T-cell (primary cell): ENCODE measurements at regions not wholly inside any gene's neighbourhood (a gene's known extent, or its start where the extent isn't known, plus 50 kb on each side); places are given as distances from the start of the nearest gene placed in this dataset.

Experiments
- ATAC-seq, 4 experiments: fragments of 200-7000 bp in 3 of 4; fragments of 150-1000 bp in 1 of 4; cut with Tn5 transposase; replicated peaks in 1 of 4; 1 replicate in 3 of 4; 2 replicates in 1 of 4; pipeline ENCODE4 v1.10.0; 2021; ENCODE audit warnings: moderate library complexity in 3 of 4, mild to moderate bottlenecking in 2 of 4, moderate number of reproducible peaks in 1 of 4
- CTCF ChIA-PET, 2 donors: fragments of 300-600 bp; sonication (Branson Sonifier 250); formaldehyde crosslinking; loops; one replicate each; lab custom pipeline; 2022; ENCODE audit warnings: antibody characterized with exemption in 2 of 2; lab: Charles Lee
- POLR2A ChIA-PET, 2 donors: fragments of 300-600 bp; sonication (Branson Sonifier 250); formaldehyde crosslinking; loops; one replicate each; lab custom pipeline; 2022; ENCODE audit warnings: antibody characterized with exemption in 2 of 2; lab: Charles Lee
- DNase-seq, 35 experiments: peaks; one replicate each; pipeline versions ENCODE4 v3.0.0 to v3.0.0-alpha.2; 2013 to 2023
- H3K27ac ChIP-seq: one replicate; pipeline ENCODE4 v1.5.1; 2013; ENCODE audit warnings: low read length
- H3K27me3 ChIP-seq, 2 experiments: replicated peaks in 1 of 2; 1 replicate in 1 of 2; 2 replicates in 1 of 2; pipeline versions ENCODE4 v1.6.1 to v1.7.0; 2013; ENCODE audit warnings: low read length in 1 of 2, mixed read lengths in 1 of 2; ENCODE audit not compliant: control insufficient read depth in 2 of 2, insufficient read depth in 2 of 2; ENCODE audit errors: extremely low read depth in 1 of 2
- H3K36me3 ChIP-seq, 2 donors: 1 replicate in 1 of 2; 2 replicates in 1 of 2; pipeline versions ENCODE4 v1.6.1 to v1.7.0; 2013; ENCODE audit warnings: low read length in 1 of 2; ENCODE audit not compliant: control insufficient read depth in 2 of 2, insufficient read depth in 1 of 2; ENCODE audit errors: extremely low read depth in 1 of 2
- H3K4me1 ChIP-seq, 2 experiments: 1 replicate in 1 of 2; 2 replicates in 1 of 2; pipeline versions ENCODE4 v1.6.1 to v1.7.0; 2013; ENCODE audit warnings: low read length in 2 of 2, mixed read lengths in 1 of 2; ENCODE audit not compliant: insufficient read depth in 2 of 2, control insufficient read depth in 1 of 2; ENCODE audit errors: extremely low read depth in 1 of 2
- H3K4me3 ChIP-seq, 2 donors: 1 replicate in 1 of 2; 2 replicates in 1 of 2; pipeline versions ENCODE4 v1.5.1 to v1.7.0; 2013; ENCODE audit warnings: mild to moderate bottlenecking in 2 of 2, low read length in 1 of 2, moderate library complexity in 1 of 2; ENCODE audit not compliant: control insufficient read depth in 1 of 2; ENCODE audit errors: extremely low read depth in 1 of 2
- H3K9me3 ChIP-seq: 2 replicates; pipeline ENCODE4 v1.7.0; 2013
- H3K27ac Mint-ChIP-seq, 2 donors: one replicate each; pipeline ENCODE4 v1.8.0; 2020 to 2021; ENCODE audit warnings: mild to moderate bottlenecking in 2 of 2, mixed read lengths in 2 of 2
- H3K27me3 Mint-ChIP-seq, 2 donors: one replicate each; pipeline ENCODE4 v1.8.0; 2021 to 2022; ENCODE audit warnings: mixed read lengths in 2 of 2
- H3K36me3 Mint-ChIP-seq: one replicate; pipeline ENCODE4 v1.8.0; 2021; ENCODE audit warnings: mixed read lengths
- H3K4me1 Mint-ChIP-seq, 3 donors: one replicate each; pipeline ENCODE4 v1.8.0; 2020 to 2022; ENCODE audit warnings: mixed read lengths in 3 of 3, mild to moderate bottlenecking in 1 of 3
- H3K4me3 Mint-ChIP-seq, 3 donors: one replicate each; pipeline ENCODE4 v1.8.0; 2020 to 2022; ENCODE audit warnings: mild to moderate bottlenecking in 3 of 3, mixed read lengths in 3 of 3, moderate library complexity in 3 of 3
- H3K9me3 Mint-ChIP-seq, 3 donors: one replicate each; pipeline ENCODE4 v1.8.0; 2020 to 2022; ENCODE audit warnings: mixed read lengths in 3 of 3
- WGBS: methylation state at CpG from one replicate; pipeline ENCODE4 v1.1.5; 2013; ENCODE audit warnings: missing lambda C conversion rate; ENCODE audit not compliant: insufficient coverage; 5-methylcytosine and 5-hydroxymethylcytosine counted together

GRCh38 chr2:206368484-206368883 is 74.8 kb upstream of the ADAM23 start:
- H3K9me3 ChIP-seq, result no peaks in the 10 kb centered on the region
- POLR2A ChIA-PET, result no interaction called here
- peaks cover 3 to 17% (median 9%) of the 10 kb centered on the region in 3 donors for H3K9me3 Mint-ChIP-seq
- peaks cover 0 to 2% of the 10 kb centered on the region in 2 experiments for H3K27me3 ChIP-seq
- CTCF ChIA-PET, result no interaction called here
- no peak overlapping the region for H3K27ac ChIP-seq
- H3K36me3 ChIP-seq, result no peaks in the 10 kb centered on the region
- H3K4me3 ChIP-seq, result no peak overlapping the region
- H3K36me3 Mint-ChIP-seq, result no peaks in the 10 kb centered on the region
- no peak overlapping the region for H3K27ac Mint-ChIP-seq
- no peak for ATAC-seq
- H3K4me3 Mint-ChIP-seq, result no peak overlapping the region
- no peaks in the 10 kb centered on the region for H3K4me1 ChIP-seq
- H3K27me3 Mint-ChIP-seq, result peaks cover 0 to 6% of the 10 kb centered on the region in 2 donors
- no peak for DNase-seq
- H3K4me1 Mint-ChIP-seq, result peaks cover 0 to 3% (median 2%) of the 10 kb centered on the region in 3 donors

DNA sequence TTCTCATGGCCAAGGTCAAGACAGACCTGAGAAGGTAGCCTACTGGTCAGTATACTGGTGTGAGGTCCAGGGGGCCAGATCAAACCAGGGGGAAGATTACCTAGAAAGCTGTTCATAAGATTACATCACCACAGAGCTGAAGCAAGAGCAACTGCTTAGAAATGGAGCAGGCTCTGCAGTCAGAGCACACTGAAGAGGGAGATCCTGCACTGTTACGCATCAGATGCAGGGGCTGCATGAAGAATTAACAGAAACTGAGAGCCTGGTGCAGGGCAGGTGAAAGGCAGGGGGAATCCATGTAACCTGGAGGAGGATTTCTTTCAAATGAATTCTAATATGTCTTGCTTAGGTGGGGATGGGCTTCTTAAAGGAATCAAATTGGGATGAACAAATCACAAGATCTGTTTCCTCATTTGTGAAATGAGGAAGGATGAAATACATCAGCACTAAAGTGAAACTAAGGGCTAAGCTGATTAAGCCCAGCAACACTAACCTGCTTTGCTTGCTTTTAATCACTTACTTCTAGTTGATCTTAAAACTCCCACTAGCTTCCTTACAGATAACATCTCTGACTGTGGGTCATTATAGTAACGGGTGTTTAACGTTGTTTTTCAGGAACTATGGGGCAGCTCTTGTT is 74.3 kb upstream of the ADAM23 start:
- no peaks in the 10 kb centered on the region for H3K36me3 Mint-ChIP-seq
- CTCF ChIA-PET, result no interaction called here

DNA sequence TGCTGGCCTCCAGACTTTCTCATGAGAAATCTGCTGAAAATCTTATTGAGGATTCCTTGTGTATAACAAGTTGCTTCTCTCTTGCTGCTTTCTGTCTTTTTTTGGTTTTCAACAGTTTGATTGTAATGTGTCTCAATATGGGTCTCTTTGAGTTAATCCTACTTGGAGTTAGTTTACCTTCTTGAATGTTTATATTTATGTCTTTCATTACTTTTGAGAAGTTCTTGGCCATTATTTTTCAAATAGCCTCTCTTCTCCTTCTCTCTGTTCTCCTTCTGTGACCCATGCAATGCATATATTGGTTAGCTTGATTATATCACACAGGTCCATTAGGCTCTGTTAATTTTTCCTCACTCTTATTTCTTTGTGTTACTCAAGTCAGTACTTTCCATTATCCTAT is 67.4 kb upstream of the ADAM23 start:
- Histone ChIP-seq H3K27me3 (no peaks in the 10 kb centered on the region), H3K36me3 (no peaks in the 10 kb centered on the region), H3K4me3 (no peak overlapping the region), H3K4me1 (no peaks in the 10 kb centered on the region), H3K27ac (no peak overlapping the region), H3K9me3 (peaks cover 2% of the 10 kb centered on the region)
- peaks cover 5% of the 10 kb centered on the region for H3K36me3 Mint-ChIP-seq
- no peaks in the 10 kb centered on the region for H3K4me1 Mint-ChIP-seq
- peaks cover 8 to 29% (median 23%) of the 10 kb centered on the region in 3 donors for H3K9me3 Mint-ChIP-seq
- ATAC-seq (no peak), DNase-seq (no peak)
- ChIA-PET POLR2A (no interaction called here), CTCF (no interaction called here)
- no peak overlapping the region for H3K4me3 Mint-ChIP-seq
- peaks cover 4 to 7% of the 10 kb centered on the region in 2 donors for H3K27me3 Mint-ChIP-seq
- no peak overlapping the region for H3K27ac Mint-ChIP-seq

More for the DNA sequence above, 74.3 kb upstream of the ADAM23 start:
- ATAC-seq, result no peak
- Mint-ChIP-seq H3K4me3 (no peak overlapping the region), H3K27ac (no peak overlapping the region), H3K9me3 (peaks cover 3 to 19% (median 10%) of the 10 kb centered on the region in 3 donors), H3K4me1 (peaks cover 0 to 3% (median 2%) of the 10 kb centered on the region in 3 donors), H3K27me3 (peaks cover 0 to 6% of the 10 kb centered on the region in 2 donors)
- POLR2A ChIA-PET, result no interaction called here
- Histone ChIP-seq H3K4me1 (no peaks in the 10 kb centered on the region), H3K36me3 (no peaks in the 10 kb centered on the region), H3K9me3 (no peaks in the 10 kb centered on the region), H3K27me3 (peaks cover 0 to 2% of the 10 kb centered on the region in 2 experiments), H3K4me3 (no peak overlapping the region), H3K27ac (no peak overlapping the region)
- WGBS, result 85% methylated on average over 1 of the region's 3 CpGs
- DNase-seq, result no peak

DNA sequence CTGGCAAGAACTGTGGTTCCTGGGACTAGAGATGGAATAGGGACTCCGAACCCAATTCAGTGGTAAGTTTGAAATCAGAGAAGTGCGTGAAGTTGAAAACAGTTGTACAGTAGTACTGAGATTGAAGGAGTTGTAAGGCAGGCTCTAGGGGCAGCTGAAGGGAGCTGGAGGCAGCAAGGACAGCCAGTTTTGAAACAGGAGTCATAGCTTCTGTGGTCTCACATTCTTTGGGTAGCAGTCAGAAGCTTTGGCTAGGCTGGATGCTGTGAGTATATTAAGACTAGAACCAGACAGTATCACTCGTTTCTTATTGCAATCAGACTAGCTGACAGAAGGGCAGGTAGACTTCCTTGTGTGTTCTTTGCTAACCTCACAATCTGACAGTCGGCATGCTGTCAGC is 64.5 kb upstream of the ADAM23 start:
- Histone ChIP-seq H3K27ac (no peak overlapping the region), H3K9me3 (peaks cover 2% of the 10 kb centered on the region), H3K36me3 (no peaks in the 10 kb centered on the region), H3K4me3 (no peak overlapping the region), H3K27me3 (no peaks in the 10 kb centered on the region), H3K4me1 (no peaks in the 10 kb centered on the region)
- ChIA-PET CTCF (no interaction called here), POLR2A (no interaction called here)
- Mint-ChIP-seq H3K27ac (no peak overlapping the region), H3K4me1 (no peaks in the 10 kb centered on the region), H3K27me3 (peaks cover 4 to 7% of the 10 kb centered on the region in 2 donors), H3K4me3 (no peak overlapping the region), H3K9me3 (peaks cover 10 to 18% (median 17%) of the 10 kb centered on the region in 3 donors), H3K36me3 (peaks cover 5% of the 10 kb centered on the region)
- no peak for ATAC-seq
- DNase-seq, result no peak
- 77% methylated on average over 4 of the region's 4 CpGs for WGBS

DNA sequence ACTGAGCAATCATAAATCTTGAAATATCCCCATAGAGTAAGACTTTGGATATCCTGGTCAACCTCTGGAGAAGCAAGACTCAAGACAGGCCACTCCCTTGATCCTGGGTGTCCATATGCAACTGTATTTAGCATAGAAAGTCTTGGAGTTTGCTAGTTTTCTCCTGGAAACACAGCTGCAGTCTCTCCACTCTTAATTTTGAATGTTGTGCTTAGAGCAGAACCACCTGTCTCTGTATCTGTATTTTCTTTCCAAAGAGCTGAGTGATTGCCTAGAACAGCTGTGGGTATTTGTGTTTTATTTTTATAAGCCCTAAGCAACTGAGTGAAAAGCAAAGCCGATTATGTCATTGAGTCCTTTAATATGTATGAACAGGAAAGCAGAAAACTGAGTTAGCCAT is 64.1 kb upstream of the ADAM23 start:
- Histone ChIP-seq H3K4me3 (no peak overlapping the region), H3K27me3 (no peaks in the 10 kb centered on the region), H3K9me3 (peaks cover 2% of the 10 kb centered on the region), H3K4me1 (no peaks in the 10 kb centered on the region), H3K27ac (no peak overlapping the region), H3K36me3 (no peaks in the 10 kb centered on the region)
- Mint-ChIP-seq H3K27me3 (peaks cover 4 to 7% of the 10 kb centered on the region in 2 donors), H3K27ac (no peak overlapping the region), H3K36me3 (peaks cover 5% of the 10 kb centered on the region), H3K4me3 (no peak overlapping the region), H3K9me3 (peaks cover 11 to 19% (median 18%) of the 10 kb centered on the region in 3 donors), H3K4me1 (no peaks in the 10 kb centered on the region)
- ChIA-PET CTCF (no interaction called here), POLR2A (no interaction called here)
- 100% methylated on average over 1 of the region's 1 CpG for WGBS
- ATAC-seq, result no peak
- DNase-seq, result no peak

DNA sequence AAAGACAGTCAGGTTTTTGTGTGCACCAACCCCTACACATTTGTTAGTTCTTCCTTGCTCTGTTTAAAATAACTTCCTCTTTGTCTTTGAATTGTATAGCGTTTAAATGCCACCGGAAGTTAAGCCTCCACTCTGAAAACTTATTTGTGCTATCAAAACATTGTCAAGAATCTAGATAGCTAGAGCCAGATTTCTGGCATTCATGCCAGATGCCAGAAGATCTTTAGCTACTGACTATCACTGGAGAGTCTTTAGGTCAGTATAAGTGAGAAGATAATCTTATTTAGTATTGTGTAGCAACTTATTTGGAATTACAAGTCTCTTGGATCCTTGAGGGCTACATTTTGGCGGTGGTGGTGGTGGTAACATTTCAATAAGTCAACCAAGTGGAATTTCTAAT is 63.4 kb upstream of the ADAM23 start:
- H3K9me3 Mint-ChIP-seq, result peaks cover 13 to 22% (median 18%) of the 10 kb centered on the region in 3 donors
- H3K9me3 ChIP-seq, result peaks cover 2% of the 10 kb centered on the region
- H3K36me3 ChIP-seq, result no peaks in the 10 kb centered on the region
- no peak overlapping the region for H3K27ac Mint-ChIP-seq
- no peaks in the 10 kb centered on the region for H3K4me1 ChIP-seq
- H3K4me3 ChIP-seq, result no peak overlapping the region
- no peak for ATAC-seq
- no peaks in the 10 kb centered on the region for H3K4me1 Mint-ChIP-seq
- H3K27me3 Mint-ChIP-seq, result peaks cover 4 to 7% of the 10 kb centered on the region in 2 donors
- POLR2A ChIA-PET, result no interaction called here
- CTCF ChIA-PET, result no interaction called here
- DNase-seq, result no peak
- peaks cover 5% of the 10 kb centered on the region for H3K36me3 Mint-ChIP-seq
- H3K4me3 Mint-ChIP-seq, result no peak overlapping the region
- WGBS, result no CpG with 5 or more reads among the region's 3 CpGs
- no peaks in the 10 kb centered on the region for H3K27me3 ChIP-seq
- H3K27ac ChIP-seq, result no peak overlapping the region

DNA sequence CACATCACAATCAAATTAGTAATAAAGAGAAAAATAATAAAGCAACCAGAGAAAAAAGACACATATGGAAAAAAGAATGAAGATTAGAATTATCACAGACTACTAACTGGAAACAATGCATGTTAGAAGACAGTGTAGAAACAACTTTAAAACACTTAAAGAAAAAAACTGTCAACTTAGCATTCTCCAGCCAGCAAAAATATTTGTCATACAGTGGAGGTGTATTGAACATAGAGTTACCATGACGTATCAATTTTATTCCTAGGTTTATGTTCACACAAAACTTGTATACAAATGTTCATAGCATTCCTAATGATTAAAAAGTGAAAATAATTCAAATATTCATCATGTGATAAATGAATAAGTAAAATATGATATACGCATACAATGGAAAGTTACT is 61.5 kb upstream of the ADAM23 start:
- H3K4me3 Mint-ChIP-seq, result no peak overlapping the region
- no peak for ATAC-seq
- no peak for DNase-seq
- no peaks in the 10 kb centered on the region for H3K27me3 ChIP-seq
- POLR2A ChIA-PET, result no interaction called here
- H3K27ac ChIP-seq, result no peak overlapping the region
- H3K27me3 Mint-ChIP-seq, result peaks cover 4% of the 10 kb centered on the region in 2 donors
- H3K4me1 Mint-ChIP-seq, result no peaks in the 10 kb centered on the region
- CTCF ChIA-PET, result no interaction called here
- peaks cover 4 to 9% (median 7%) of the 10 kb centered on the region in 3 donors for H3K9me3 Mint-ChIP-seq
- no CpG with 5 or more reads among the region's 2 CpGs for WGBS
- no peaks in the 10 kb centered on the region for H3K4me1 ChIP-seq
- H3K36me3 Mint-ChIP-seq, result no peaks in the 10 kb centered on the region
- peaks cover 3% of the 10 kb centered on the region for H3K9me3 ChIP-seq
- no peak overlapping the region for H3K4me3 ChIP-seq
- no peak overlapping the region for H3K27ac Mint-ChIP-seq
- H3K36me3 ChIP-seq, result no peaks in the 10 kb centered on the region
